IPS DF 19.7 (cell line): ENCODE measurements at regions not wholly inside any gene's neighbourhood (a gene's known extent, or its start where the extent isn't known, plus 50 kb on each side); places are given as distances from the start of the nearest gene placed in this dataset.

Experiments used
- DNase-seq: peaks from one replicate; pipeline ENCODE4 v3.0.0-alpha.2; 2013; ENCODE audit warnings: low read depth, low spot score

DNA sequence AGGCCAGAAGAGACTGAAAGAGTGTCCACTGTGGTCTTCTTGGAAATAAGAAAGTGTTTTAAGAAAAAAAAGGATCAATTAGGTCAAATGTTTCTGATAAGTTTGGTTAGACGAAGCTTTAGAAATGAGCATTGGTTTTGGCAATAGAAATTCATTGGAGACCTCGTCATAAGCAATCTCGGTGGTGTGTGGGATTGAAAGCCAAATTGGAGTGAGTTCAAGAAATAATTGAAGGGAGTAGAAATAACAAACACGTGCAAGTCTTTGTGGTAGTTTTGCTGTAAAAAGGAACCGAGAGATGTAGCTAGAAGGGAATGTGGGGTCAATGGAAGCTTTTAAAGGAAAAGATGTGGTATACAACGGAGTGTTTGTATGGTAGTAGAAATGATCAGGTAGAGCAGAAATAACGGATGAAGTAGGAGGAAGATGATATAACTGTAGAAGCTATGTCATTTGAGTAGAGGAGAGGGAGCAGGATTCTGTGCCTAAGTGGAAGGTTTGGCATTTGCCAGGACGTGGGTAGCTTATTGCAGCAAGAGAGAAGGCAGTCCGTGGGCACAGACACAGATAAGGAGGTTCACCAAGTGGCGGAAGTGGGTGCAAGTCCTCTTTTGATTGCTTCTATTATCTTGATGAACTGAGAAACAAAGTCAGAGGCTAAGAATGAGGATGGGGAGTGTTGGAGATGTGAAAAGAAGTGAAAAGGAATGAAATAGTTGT is 146.2 kb downstream of the DACT1 start:
- DNase-seq = no peak

DNA sequence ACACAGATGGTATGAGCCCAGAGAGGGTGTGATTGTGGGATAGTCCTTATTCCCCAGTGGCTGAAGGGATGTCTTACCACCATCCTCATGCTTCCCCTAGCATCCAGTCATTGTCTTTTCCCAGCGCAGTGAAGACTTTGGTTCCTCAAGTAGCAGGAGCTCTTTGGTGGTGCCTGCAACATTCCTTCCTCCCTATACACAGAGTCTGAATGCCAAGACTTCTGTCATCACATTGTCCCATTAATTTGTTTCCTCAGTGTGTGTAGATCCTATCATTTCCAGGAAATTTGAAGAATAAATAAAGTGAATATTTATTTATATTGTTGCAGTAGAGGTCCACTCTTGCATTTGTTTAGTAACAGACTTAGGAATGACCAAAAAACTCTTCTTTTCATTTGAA is 147.2 kb downstream of the DACT1 start:
- no peak for DNase-seq

DNA sequence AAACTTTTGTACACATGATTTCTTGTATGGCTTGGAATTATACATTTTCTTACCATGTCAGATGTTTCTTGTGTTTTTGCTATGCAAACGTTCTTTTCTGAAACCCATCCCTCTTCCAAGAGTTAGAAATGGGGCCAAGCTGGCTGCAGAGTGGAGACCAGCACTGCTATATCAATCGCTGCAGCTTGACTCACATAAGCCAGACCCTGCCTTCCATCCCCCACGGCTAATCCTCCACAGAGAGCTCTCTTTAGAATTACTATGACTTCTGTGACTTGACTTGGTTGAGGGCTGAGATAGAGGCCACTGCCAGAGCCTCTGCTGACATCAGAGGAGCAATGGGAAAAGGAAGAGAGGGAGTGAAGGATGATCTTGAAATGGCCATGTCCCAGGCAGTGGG is 147.9 kb downstream of the DACT1 start:
- no peak for DNase-seq

- no peak for DNase-seq
Observed at GRCh38 chr14:58787592-58787991, 149.8 kb downstream of the DACT1 start.

- no peak for DNase-seq
Observed at GRCh38 chr14:58788655-58789503, 151.1 kb downstream of the DACT1 start.

GRCh38 chr14:58789736-58790135 is 152.0 kb downstream of the DACT1 start:
- DNase-seq = no peak

DNA sequence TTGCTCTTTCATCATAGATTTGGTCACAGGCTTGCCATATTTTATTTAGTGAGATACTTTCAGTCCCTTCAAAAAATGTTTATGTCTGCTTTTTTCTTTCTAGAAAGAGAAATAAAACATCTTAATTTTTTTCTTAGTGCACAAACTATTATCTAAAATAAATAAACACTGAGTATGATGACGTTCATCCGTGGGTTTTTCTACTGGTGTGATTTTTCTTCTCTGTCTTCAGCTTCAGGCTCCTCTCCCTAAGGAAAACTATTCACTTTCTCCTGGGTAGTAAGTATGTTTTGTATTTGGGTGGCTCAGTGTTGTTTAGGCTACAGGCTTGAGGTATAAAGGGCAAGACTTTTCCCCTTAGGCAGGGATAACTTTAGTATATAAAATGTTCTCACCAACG is 154.7 kb downstream of the DACT1 start:
- DNase-seq = no peak

DNA sequence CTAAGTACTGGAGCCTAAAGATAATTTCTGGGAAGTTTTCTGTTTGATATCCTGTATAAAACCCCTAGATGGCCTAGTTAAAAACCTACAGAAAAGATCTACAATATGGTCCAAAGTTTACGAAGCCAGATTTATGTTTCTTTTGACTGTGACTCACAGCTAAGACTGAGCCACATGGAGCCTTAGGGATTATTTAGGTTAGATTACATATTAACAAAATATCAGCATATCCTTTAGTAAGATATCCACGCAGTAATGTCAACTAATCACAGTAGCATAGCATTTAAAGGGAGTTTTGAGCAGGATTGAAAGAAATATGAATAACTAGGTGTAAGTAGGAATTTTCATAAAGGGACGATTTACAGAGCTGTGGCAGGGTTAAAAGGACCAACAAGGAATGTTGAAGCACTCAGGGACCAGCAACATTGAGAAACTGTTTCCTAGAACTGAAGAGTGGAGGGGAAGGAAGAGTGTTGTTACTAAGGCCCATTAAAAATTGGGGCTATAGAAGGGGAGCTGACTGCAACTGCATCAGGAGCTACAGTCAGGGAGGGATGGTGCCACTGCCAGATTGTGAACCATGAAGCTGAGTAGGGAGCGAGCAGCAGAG is 155.5 kb downstream of the DACT1 start:
- no peak for DNase-seq

GRCh38 chr14:58794993-58795762 is 157.4 kb downstream of the DACT1 start:
- DNase-seq = no peak

DNA sequence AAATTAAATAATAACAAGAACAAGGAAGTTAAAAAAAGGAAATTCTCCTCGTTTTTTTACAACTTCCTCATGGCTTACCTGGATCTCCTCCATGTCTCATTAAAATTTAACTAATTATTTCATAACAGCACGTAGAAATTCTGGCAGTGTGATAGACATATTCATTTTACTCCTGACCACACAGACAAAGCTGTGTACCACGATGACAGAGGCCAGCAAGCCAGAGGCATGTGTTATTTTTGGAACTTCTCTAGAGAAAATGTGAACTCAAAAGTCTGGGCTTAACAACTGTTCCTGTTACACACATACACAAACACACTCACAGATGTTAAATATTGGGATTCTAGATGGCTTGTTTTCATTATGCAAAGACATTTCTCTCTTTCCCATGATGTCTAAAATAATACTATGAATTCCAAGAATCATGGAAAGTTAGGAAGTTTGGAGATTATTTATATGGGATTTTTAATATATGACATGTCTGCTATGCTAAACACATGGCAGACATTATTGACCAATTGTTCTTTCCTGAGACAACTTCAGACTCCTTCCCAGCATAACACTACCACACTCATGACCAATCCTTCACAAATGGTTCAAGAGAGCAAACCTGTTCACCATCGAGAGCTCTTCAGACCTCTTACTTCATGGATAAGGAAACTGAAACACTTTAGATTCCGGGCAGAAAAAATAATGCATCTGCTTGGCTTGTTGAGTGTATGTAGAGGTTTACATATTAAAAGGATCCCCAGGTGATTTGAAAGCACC is 158.7 kb downstream of the DACT1 start:
- no peak for DNase-seq

- DNase-seq = no peak
Observed at GRCh38 chr14:58797010-58797429, 159.3 kb downstream of the DACT1 start.

- no peak for DNase-seq
Observed at GRCh38 chr14:58798173-58798572, 160.4 kb downstream of the DACT1 start.

GRCh38 chr14:58801086-58801485 is 163.3 kb downstream of the DACT1 start:
- DNase-seq = no peak

GRCh38 chr14:58805057-58805456 is 167.3 kb downstream of the DACT1 start:
- DNase-seq = no peak

DNA sequence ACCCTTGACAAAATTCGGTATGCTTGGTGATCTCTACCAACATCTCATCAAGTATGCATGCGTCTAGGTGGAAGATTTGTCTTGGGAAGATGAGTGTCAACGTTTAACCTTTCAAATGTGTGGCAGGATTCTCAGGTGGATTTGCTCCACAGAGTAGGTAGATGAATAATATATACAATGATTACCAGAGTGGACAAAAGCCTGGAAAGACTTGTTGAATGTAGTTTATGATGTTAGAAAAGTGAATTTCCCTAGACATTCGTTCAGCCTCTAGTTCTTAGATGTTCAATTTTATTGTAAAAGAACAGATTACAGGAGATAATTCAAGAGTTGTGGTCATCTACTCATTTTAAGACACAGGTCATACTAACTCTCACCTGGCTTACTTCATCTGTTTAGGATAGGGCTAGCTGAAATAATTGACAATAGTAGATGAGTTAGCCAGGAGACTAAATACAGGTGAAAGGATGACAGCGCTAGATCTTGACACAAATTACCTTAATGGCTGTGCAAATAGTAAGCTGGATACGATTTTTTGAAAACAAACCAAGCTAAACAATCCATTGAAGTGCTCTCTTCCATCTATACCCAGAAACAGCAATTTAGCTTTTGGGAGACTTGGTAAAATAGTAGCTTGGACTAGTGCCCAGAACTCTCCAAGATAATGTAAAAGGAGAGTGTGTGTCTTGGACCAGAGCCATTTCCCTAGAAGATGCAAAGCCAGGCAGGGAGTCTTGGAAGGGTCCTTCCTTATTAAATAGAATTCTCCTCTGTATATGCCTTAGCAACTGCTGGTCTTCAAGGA is 168.0 kb downstream of the DACT1 start:
- DNase-seq = no peak

DNA sequence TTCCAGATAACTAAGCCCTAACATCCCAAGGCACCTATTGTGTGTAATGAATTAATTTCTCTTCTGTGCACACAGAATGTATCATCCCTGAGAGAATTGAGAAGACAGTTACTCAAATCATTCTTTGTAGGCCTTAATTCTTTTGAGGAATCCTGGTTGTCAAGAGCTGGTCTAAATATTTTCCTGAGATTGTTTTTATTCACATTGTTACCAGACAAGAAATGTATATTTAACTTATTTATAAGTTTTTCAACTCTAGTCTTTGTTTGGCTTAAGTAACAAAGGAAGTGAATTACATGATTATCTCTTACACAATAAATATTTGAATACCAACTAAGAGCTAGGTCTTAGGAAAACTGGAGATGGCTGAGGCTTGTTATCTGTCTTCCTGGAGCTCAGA is 169.4 kb downstream of the DACT1 start:
- no peak for DNase-seq

- DNase-seq = no peak
Observed at GRCh38 chr14:58808828-58809227, 171.1 kb downstream of the DACT1 start.

DNA sequence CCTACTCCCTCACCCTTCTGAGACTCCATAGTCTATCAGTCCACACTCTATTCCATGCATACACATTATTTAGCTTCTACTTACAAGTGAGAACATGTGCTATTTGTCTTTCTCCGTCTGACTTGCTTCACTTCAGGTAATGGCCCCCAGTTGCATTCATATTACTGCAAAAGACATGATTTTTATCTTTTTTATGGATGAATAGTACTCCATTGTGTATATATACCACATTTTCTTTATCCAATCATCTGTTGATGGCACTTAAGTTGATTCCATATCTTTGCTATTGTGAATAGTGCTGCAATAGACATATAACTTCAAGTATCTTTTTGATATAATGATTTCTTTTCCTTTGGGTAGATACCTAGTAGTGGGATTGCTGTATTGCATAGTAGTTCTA is 171.8 kb downstream of the DACT1 start:
- DNase-seq = no peak

DNA sequence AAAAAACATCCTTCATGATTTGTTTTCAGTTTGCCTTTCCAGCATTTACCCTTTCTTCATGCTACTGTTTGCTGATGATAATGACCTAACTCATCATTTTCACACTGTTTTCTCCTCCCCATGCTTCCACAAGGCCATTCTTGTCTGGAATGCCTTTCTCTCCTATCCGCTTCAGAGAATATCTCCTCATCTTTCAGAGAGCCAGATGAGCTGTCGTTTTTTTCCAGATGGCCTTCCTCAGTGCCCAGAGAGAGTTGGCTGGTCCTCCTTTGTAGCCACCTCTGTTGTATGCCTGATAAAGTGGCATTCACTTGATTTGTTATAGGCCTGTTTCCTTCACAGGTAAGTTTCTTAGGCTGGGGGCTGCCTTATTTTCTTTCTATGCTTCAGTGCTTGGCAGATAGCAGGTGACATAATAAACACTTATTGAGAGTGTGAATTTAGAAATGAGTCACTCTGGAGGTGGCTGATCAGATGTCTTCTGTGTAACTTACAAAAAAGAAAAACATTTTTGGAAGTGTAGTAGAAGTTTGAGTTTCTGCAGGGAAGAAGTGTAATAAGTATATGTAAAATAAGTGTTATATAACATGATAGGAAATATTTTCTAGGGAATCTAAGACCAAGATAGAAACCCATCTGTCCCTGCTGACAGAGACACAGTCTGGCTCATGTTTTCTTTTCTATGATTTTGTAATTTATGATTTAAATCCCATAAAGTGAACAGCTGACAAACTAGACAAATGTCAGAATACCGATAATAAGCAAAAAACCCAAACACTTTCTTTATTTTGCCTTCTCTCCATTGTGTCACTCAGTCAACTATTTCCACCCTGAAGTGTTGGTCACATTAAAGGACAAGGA is 174.5 kb downstream of the DACT1 start:
- DNase-seq = no peak
